ENCODE measurements at regions not wholly inside any gene's neighbourhood (a gene's known extent, or its start where the extent isn't known, plus 50 kb on each side); places are given as distances from the start of the nearest gene placed in this dataset.

DNA sequence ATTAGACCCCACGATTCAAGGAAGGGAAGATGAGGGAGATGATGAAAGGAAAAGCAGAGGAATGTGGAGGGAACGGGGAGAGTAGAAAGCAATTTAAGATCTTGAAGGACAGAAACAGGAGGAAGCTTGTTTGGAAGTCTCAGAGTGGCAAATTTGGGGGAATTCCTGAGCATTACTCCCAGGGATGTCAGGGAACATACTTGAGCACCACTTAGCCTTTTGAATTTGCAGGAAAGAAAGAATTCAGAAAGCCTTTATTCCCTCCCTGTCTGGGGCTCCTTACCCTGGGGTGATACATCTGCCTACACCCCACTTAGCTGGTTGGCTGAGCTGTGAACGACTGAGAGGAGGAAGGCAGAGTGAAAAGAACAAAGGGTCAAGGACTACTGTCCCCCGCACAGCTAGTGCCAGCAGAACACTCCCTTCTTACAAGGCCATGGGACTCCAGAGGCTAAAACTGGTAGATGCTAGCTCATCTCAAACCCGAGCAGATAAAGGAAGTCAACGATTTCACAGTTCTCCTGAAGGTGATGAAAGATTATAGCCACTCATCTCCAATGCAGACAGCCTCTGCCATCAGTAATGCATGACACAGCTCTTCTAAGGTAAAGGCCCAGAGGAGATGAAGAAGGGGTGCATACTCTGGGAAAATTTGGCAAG is 84.0 kb upstream of the AKIP1 start:
- Histone ChIP-seq H3K9me2 (replicated peaks; ENCODE audit: insufficient read depth) (no peaks in the 10 kb centered on the region), H3K9me3 (ENCODE audit: low read depth) (no peaks in the 10 kb centered on the region), H3K79me2 (peaks cover 18% of the 10 kb centered on the region), H3K4me2 (peak overlapping the region; percentile 21), H4K20me1 (ENCODE audit: insufficient read depth, poor library complexity, severe bottlenecking) (no peaks in the 10 kb centered on the region), H3K27me3 (no peaks in the 10 kb centered on the region), H3K27ac (peak overlapping the region; percentile 67), H3K4me3 (no peak overlapping the region), H2AFZ (no peak overlapping the region), H3K36me3 (replicated peaks; ENCODE audit: insufficient read depth, low read depth) (no peaks in the 10 kb centered on the region), H3K4me1 (ENCODE audit: insufficient read depth) (peaks cover 15% of the 10 kb centered on the region)
- 63% methylated on average over 6 of the region's 6 CpGs for WGBS (ENCODE audit: low lambda C conversion rate, missing lambda C conversion rate)
- no peak for TF ChIP-seq EZH2 (IDR thresholded peaks at IDR 0.05; ENCODE audit: borderline replicate concordance)
- TF ChIP-seq EZH2phosphoT487 (IDR thresholded peaks at IDR 0.05; ENCODE audit: low read depth, severe bottlenecking, unreplicated experiment): no peak
- TF ChIP-seq, protein P1, sequence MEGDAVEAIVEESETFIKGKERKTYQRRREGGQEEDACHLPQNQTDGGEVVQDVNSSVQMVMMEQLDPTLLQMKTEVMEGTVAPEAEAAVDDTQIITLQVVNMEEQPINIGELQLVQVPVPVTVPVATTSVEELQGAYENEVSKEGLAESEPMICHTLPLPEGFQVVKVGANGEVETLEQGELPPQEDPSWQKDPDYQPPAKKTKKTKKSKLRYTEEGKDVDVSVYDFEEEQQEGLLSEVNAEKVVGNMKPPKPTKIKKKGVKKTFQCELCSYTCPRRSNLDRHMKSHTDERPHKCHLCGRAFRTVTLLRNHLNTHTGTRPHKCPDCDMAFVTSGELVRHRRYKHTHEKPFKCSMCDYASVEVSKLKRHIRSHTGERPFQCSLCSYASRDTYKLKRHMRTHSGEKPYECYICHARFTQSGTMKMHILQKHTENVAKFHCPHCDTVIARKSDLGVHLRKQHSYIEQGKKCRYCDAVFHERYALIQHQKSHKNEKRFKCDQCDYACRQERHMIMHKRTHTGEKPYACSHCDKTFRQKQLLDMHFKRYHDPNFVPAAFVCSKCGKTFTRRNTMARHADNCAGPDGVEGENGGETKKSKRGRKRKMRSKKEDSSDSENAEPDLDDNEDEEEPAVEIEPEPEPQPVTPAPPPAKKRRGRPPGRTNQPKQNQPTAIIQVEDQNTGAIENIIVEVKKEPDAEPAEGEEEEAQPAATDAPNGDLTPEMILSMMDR (IDR thresholded peaks at IDR 0.05; ENCODE audit: poor library complexity): no peak
- no peak for DNase-seq (ENCODE audit: low spot score)

DNA sequence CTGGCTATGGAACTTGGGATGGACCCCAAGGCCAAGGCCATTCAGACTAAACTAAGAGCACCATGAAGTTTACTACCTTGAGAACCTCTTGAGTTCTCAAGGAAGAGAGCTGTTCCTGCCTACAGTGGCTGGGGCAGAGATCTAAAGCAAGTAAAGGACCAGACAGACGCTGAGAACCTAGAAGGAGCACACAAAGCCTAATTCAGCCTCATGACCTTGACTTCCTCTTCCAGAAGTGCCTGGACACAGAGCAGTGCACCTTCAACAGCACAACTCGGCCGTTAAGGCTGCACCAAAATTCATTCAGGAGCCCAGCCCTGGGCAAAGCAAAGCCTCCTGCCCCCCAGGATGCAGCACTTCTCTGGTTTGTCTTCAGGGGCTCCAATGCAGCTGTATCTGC is 82.9 kb upstream of the AKIP1 start:
- Histone ChIP-seq H3K36me3 (replicated peaks; ENCODE audit: insufficient read depth, low read depth) (no peaks in the 10 kb centered on the region), H3K27ac (no peak overlapping the region), H3K79me2 (peaks cover 11% of the 10 kb centered on the region), H3K9me3 (ENCODE audit: low read depth) (no peaks in the 10 kb centered on the region), H2AFZ (no peak overlapping the region), H3K4me1 (ENCODE audit: insufficient read depth) (peaks cover 25% of the 10 kb centered on the region), H3K4me3 (no peak overlapping the region), H3K27me3 (no peaks in the 10 kb centered on the region), H4K20me1 (ENCODE audit: insufficient read depth, poor library complexity, severe bottlenecking) (no peaks in the 10 kb centered on the region), H3K4me2 (no peak overlapping the region), H3K9me2 (replicated peaks; ENCODE audit: insufficient read depth) (no peaks in the 10 kb centered on the region)
- TF ChIP-seq EZH2 (IDR thresholded peaks at IDR 0.05; ENCODE audit: borderline replicate concordance) (no peak), EZH2phosphoT487 (IDR thresholded peaks at IDR 0.05; ENCODE audit: low read depth, severe bottlenecking, unreplicated experiment) (no peak)
- TF ChIP-seq, protein P1 (IDR thresholded peaks at IDR 0.05; ENCODE audit: poor library complexity): no peak
- 92% methylated on average over 3 of the region's 3 CpGs for WGBS (ENCODE audit: low lambda C conversion rate, missing lambda C conversion rate)
- DNase-seq (ENCODE audit: low spot score): no peak

DNA sequence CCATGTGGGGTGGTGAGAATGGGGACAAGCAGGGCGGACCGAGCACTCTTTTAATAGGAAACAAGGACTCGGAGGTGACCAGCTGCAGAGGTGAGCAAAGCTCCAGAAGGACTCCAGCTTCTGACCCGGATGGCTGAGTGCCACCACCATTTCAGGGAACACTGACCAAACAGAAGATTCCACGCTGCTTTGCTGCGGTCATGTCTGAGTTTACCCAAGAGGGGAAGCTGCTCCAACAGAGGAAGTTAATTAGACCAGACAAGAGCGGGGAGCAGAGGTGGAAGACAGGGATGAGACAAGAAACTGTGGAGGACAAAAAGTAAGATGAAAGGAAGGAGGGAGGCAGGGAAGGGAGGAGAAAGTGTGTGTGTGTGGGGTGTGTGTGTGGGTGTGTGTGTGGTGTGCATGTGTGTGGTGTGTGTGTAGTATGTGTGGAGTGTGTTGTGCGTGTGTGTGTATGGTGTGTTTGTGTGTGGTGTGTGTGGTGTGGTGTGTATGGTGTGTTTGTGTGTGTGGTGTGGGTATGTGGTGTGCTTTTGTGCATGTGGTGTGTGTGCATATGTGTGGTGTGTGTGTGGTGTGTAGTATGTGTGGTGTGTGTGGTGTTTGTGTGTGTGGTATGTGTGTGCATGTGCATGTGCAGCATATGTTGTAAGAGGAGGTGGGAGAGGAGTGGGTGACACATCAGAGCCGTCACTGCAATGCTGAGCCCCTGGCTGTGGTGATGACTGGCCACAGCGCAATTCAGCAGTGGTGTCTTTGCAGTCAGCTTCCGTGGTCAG is 82.2 kb upstream of the AKIP1 start:
- H3K4me1 ChIP-seq (ENCODE audit: insufficient read depth): peaks cover 29% of the 10 kb centered on the region
- no peak overlapping the region for H3K4me2 ChIP-seq
- DNase-seq (ENCODE audit: low spot score): no peak
- H3K27ac ChIP-seq: no peak overlapping the region
- no peaks in the 10 kb centered on the region for H3K9me3 ChIP-seq (ENCODE audit: low read depth)
- H3K79me2 ChIP-seq: peaks cover 11% of the 10 kb centered on the region
- no peaks in the 10 kb centered on the region for H3K36me3 ChIP-seq (replicated peaks; ENCODE audit: insufficient read depth, low read depth)
- no peaks in the 10 kb centered on the region for H3K9me2 ChIP-seq (replicated peaks; ENCODE audit: insufficient read depth)
- H2AFZ ChIP-seq: no peak overlapping the region
- TF ChIP-seq EZH2 (IDR thresholded peaks at IDR 0.05; ENCODE audit: borderline replicate concordance) (no peak), EZH2phosphoT487 (IDR thresholded peaks at IDR 0.05; ENCODE audit: low read depth, severe bottlenecking, unreplicated experiment) (no peak)
- TF ChIP-seq, protein P1 (IDR thresholded peaks at IDR 0.05; ENCODE audit: poor library complexity): no peak
- no peak overlapping the region for H3K4me3 ChIP-seq
- 94% methylated on average over 11 of the region's 11 CpGs for WGBS (ENCODE audit: low lambda C conversion rate, missing lambda C conversion rate)
- H3K27me3 ChIP-seq: no peaks in the 10 kb centered on the region
- H4K20me1 ChIP-seq (ENCODE audit: insufficient read depth, poor library complexity, severe bottlenecking): no peaks in the 10 kb centered on the region

Data from hepatocyte (in vitro differentiated cells).